ENCODE measurements at regions not wholly inside any gene's neighbourhood (a gene's known extent, or its start where the extent isn't known, plus 50 kb on each side); places are given as distances from the start of the nearest gene placed in this dataset.

- TF ChIP-seq, protein P1, sequence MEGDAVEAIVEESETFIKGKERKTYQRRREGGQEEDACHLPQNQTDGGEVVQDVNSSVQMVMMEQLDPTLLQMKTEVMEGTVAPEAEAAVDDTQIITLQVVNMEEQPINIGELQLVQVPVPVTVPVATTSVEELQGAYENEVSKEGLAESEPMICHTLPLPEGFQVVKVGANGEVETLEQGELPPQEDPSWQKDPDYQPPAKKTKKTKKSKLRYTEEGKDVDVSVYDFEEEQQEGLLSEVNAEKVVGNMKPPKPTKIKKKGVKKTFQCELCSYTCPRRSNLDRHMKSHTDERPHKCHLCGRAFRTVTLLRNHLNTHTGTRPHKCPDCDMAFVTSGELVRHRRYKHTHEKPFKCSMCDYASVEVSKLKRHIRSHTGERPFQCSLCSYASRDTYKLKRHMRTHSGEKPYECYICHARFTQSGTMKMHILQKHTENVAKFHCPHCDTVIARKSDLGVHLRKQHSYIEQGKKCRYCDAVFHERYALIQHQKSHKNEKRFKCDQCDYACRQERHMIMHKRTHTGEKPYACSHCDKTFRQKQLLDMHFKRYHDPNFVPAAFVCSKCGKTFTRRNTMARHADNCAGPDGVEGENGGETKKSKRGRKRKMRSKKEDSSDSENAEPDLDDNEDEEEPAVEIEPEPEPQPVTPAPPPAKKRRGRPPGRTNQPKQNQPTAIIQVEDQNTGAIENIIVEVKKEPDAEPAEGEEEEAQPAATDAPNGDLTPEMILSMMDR (IDR thresholded peaks at IDR 0.05) = no peak
- no peak for TF ChIP-seq EP300 (IDR thresholded peaks at IDR 0.05)
These were observed 231.1 kb upstream of the CDH5 start for GRCh38 chr16:66135421-66135831.
